GM12891 (cell line): ENCODE measurements at regions not wholly inside any gene's neighbourhood (a gene's known extent, or its start where the extent isn't known, plus 50 kb on each side); places are given as distances from the start of the nearest gene placed in this dataset.

Experiments used
- POLR2A ChIP-seq: IDR thresholded peaks from 2 replicates; pipeline ENCODE4 v1.6.1; 2011; ENCODE audit warnings: low read depth, low read length, control low read depth
- POLR2AphosphoS5 ChIP-seq: IDR thresholded peaks from 2 replicates; pipeline ENCODE4 v1.6.1; 2011; ENCODE audit warnings: low read depth, low read length, control low read depth
- SPI1 ChIP-seq: IDR thresholded peaks from 2 replicates; pipeline ENCODE4 v1.6.1; 2011; ENCODE audit warnings: low read depth, low read length, control low read depth

DNA sequence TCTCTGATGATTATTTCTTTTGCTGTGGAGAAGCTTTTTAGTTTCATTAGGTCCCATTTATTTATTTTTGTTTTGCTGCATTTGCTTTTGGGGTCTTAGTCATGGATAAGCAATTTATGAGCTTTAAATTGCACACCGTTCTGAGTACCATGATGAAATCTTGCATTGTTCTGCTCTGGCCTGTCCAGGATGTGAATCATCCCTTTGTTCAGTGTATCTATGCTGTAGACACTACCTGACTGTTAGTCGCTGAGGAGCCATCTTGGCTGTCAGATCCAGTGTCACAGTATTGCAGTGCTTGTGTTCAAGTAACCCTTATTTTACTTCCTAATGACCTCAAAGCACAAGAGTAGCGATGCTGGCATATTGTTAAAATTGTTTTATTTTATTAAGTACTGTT lies 218.0 kb upstream of the CNTNAP4 start:
- TF ChIP-seq POLR2A (no peak), SPI1 (no peak), POLR2AphosphoS5 (no peak)
